ENCODE measurements at regions not wholly inside any gene's neighbourhood (a gene's known extent, or its start where the extent isn't known, plus 50 kb on each side); places are given as distances from the start of the nearest gene placed in this dataset.
"Not testable (repeated sequence)": the region's sequence is repeated elsewhere in the genome, so short reads cannot be mapped to it uniquely, and the experiment has no call there.

DNA sequence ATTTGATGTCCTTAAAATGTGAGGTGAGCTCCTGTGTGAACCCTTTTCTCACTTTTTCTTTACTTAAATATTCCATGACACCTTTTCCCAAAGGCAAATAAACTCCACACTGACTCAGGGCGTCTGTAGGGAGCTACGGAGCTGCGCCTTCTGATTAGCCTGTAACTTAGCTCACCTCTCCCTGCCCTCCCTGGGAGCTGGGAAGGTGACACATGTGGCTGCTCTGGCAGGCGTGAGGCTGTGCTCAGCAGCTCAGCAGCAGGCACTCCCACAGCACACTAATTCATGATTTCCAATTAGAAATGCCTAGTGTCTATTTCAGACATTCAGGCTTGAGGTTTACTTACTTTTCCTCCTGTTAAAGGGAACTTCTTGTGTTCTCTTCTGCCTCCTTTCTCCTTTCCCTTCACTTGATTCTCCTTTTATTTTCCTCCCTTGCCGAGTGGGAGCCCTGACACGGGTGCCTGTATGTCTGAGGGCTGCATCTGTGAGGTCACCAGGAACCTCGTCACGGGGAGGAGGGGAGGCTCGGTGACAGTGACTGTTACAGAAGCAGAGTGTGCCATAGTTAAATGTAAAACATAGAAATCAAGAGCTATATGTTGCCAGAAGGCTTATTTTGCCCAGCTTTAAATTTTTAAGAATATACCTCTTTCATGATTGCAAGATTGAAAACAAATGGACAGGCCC, 437.1 kb downstream of the DCDC2C start:
- no peak for DNase-seq

DNA sequence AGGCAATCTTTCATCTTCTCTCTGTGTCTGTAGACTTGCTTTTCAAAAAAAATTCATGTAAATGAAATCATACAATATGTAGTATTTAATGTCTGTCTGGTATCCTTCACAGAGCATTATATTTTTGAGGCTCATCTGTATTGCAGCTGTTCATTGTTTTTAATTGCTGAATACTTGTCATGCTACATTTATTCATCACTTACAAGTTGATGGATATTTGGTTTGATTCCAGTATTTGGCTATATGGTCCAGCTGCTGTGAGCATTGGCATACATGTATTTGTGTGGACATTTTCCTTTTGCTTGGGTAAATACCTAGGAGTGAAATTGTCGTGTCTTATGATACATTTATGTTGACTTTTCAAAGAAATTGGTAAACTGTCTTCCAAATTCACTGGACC, 441.4 kb downstream of the DCDC2C start:
- DNase-seq, result no peak

DNA sequence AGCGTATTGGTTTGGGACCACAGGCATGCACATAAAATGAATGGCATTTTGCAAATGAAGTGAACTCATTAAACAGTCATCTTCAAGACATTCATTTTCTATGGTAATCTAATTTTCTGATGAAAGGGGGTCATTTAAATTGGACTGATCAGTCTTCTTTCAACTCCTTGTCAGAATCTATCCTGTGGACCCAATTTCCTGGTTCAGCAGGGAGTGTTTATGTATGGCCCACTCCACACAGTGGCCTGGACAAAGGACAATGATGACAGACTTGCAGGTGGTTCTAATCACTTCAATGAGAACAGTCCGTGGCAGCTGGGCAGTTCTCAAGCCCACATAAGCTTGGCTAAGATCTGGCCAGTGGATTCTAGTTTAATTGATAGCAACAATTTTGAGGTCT, 448.1 kb downstream of the DCDC2C start:
- DNase-seq, result no peak

DNA sequence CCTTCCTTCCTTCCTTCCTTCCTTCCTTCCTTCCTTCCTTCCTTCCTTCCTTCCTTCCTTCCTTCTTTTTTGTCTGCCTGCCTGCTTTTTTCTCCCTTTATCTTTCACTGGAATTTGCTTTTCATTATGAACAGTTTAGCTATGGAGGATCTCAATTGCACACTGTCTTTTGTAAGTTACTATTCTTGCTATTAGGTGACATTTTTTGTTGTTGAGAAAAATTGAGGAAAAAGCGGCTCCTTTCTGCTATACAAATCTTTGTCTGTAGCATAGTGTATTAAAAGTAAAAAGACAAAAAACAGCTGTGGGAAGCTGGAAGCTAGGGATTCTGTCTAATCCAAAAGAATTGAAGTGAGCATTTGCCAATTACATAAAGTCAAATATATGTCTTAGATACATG, 448.7 kb downstream of the DCDC2C start:
- DNase-seq, result no peak

DNA sequence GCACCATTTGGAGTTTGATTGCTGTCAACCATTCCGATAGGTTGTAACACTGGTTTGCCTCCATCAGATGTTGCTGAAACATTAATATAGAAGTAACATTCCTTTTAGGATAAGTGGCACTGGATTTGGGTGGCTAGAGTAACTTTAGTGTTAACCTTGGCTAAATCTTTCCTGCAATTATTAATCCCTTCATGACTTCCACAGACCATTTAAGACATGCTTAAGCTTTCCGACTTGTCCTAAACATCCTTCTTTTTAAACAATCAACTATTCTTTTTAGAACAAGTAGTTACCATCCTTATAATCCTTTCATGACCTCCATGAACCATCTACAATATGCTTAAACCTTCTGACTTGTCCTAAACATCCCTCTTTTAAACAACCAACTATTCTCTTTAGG, 465.5 kb downstream of the DCDC2C start:
- no peak for DNase-seq

DNA sequence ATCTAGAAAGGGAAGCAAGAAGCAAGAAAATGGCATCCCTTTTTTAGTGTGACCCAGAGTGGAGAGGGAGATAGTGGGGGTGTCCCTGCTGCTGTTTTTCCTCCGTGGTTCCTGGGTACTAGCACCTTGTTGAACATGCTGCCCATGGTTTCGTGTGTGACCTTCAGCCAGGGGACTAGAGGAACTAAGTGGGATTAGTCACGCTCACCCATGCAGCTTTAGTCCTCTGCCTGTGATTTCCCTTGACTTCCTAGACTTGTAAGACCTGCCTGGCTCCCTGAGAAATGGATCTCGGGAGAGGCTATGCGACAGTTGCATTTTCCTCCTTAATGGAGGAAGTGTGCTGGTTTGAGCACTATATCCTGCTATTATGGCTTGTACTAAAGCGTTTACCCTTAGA, 471.4 kb downstream of the DCDC2C start:
- no peak for DNase-seq

DNA sequence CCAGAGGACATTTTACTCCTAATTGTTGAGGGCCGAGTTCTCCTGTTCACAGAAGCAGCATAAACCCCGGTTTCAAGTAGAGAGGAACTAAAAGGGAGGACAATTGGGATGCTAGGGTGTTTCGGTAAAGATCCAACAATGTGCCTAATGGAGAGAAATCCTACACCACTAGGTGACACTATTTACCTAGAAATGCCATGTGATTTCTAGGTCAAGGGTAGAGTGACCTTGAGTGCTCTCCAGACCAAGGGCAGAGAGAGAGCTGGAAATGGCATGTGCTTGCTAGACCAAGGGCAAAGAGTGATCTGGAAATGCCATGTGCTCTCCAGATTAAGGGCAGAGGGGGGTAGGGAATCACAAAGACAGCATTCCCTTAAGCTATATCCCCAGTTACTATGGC, 472.0 kb downstream of the DCDC2C start:
- DNase-seq, result no peak

DNA sequence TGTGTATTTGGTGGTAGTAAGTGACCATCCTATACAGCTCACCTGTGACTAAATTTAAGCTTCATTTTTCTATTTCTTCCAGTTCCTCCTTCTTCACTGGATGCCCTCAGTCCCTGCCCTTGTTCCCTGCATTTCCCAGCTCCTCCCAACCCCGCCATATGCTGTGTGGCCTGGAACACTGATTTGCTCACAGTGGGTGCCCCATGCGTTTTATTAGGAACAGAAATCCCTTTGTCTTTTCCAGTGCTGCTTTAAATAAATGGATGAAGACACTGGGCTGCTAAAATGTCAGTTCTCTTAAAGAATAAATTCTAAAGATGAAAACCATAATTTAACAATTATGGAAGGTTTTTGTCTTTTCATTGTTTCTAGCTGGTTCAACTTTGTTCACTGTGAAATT, 477.3 kb downstream of the DCDC2C start:
- DNase-seq, result no peak

DNA sequence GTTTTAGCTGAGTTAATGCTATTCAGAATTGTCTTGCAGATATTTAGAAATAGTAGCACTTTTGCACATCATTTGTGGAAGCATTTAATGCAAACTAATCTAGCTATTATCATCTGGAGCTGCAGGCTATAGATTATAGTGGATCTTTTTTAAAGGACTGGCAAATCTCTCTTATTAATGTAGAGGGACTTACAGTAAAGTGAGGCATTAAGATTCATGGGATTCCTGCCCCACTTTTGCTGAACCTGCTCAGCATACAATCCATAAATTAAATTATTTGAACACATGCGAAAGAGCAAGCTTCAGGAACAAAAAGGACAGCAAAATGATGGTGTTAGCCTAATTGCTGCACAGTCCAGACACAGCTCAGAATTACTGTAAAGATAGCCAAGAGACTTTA, 477.7 kb downstream of the DCDC2C start:
- no peak for DNase-seq

DNA sequence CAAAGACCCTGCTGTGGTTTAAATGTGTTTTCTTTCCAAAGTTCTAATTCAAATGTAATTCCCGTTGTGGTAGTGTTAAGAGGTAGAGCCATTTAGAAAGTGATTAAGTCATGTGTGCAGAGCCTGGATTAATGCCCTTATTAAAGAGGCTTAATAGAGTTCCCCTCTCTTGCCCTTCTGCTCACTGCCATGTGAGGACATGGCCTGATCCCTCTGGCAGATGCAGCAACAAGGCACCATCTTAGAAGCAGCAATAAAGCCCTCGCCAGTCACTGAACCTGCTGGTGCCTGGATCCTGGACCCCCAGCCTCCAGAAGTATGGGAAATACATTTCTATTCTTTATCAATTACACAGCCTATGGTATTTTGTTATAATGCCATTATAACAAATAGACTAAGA, 485.2 kb downstream of the DCDC2C start:
- DNase-seq, result no peak

DNA sequence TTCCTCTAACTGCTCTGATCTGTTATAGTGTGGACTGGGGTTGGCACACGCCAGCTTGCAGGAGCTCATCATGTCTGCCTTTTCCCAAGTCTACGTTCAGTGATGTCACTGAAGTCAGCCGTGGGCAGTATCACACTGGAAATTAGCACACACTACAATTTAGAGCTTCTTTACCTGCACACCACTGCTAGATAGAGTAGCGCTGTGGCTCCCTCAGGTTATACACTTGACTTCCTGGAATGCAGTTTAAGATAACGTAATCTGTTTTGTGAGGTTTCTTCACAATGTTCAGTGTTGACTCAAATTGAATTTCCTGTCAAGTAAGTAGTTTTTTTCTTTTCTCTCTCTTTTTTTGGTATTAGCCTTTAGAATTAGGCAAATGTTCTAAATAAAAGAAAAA, 487.2 kb downstream of the DCDC2C start:
- no peak for DNase-seq

DNA sequence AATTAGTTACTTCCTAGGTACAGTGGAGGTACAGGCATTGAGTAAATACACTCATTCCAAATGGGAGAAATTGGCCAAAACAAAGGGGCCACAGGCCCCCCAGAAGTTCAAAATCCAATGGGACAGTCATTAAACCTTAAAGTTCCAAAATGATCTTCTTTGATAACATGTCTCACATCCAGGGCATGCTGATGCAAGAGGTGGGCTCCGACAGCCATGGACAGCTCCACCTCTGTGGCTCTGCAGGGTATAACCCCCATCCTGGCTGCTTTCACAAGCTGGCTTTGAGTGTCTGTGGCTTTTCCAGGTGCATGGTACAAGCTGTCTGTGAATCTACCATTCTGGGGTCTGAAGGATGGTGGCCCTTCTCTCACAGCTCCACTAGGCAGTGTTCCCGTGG, 488.7 kb downstream of the DCDC2C start:
- DNase-seq, result no peak

DNA sequence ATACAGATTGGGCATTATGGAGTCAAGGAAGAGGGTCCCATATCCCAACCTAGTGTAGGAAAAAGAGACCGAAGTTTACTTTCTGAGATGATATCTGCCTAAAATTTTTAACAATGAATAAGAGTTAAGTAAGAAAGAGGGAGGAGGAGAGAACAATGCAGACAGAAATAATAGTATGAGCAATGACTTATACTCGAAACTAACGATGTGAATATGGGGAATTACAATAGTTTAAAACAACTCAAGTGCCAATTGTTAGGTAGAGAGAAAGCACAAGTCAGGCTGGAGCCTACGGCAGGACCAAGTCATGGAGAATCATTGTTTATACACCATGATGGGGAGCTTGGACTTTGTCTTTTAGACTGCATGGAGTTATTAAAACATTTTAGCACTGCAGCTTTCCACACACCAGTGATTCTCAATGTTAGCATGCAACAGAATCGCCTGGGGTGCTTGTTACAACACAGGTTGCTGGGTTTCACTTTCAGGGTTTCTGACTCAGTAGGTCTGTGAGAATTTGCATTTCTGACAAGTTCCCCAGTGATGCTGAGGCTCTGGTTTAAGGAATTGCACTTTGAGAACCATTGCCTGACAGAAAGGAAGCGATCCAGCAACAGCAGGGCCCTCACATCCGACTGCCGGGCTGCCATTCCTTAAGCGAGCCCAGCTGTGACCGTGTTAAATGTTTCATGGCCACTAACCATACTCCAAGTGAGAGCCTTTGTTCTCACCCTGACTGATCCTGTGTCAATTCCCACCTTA, 511.2 kb downstream of the DCDC2C start:
- DNase-seq, result no peak

DNA sequence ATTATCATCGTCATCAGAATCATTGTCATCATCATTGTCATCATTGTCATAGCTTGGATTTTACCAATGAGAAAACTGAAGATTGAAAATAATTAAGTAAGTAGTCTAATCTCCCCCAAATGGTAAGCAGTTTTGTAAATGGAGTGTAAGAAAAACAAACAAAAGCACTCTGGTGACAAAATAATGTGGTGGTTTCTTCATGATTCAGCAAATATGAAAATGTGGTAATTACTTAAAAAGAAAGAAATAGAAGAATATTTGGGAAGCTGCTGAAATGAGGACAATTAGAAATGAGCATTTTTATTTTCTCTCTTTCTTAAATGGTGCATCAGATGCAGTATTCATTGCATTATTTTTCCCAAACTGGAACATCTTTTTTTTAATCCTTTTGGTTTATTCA, 514.4 kb downstream of the DCDC2C start:
- DNase-seq, result no peak

DNA sequence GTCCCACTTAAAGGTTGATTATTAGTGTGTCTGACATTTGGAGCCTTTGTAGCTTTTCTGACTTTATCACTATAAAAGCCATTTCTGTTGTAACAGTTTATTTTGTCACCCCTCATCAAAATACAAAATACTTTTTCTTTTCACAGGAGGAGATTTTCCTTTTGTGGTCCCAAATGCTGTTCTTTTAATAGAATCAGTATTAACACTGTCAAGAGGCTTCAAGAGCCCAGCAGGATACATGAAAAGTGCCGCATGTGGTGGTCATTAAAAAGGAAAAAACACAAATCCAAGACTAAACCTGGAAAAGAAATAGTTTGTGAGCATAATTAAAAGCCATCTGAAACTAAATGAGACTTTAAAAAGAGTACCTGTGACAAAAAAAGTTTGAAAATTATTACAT, 515.7 kb downstream of the DCDC2C start:
- no peak for DNase-seq

DNA sequence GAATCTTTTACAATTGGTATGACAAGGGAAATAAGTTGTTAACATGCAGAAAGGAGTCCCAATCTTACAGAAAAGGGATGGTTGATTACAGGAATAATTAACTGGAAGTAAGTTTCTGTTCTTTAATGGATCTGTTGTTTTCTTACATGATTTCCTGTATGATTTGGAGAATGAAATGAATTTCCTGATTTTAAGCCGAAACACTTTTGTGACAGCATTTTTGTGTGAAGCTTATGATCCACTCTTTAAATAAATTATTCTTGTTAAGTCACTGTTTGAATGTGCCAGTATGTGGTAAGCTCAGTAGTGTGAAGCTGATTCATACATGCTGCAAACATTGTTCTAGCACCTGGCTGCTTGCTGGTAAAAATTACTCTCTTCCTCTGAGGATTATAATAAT, 516.2 kb downstream of the DCDC2C start:
- DNase-seq, result no peak

DNA sequence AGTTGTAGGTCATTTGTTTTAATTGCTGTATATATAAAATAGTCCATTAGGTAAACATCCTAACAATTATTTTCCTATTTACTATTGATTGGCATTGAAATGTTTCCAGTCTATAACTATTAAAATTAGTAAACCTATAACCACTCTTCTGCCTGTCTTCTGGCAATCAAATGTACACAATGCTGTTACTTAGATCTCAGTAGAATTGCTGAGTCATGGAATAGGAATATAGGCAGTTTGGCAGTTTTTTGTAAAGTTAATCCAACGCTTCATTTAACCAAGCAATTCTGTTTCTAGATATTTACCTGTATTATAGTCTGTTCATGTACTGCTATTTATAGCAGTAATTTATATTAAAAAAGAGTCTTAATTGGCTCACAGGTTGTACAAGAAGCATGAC, 518.1 kb downstream of the DCDC2C start:
- no peak for DNase-seq

DNA sequence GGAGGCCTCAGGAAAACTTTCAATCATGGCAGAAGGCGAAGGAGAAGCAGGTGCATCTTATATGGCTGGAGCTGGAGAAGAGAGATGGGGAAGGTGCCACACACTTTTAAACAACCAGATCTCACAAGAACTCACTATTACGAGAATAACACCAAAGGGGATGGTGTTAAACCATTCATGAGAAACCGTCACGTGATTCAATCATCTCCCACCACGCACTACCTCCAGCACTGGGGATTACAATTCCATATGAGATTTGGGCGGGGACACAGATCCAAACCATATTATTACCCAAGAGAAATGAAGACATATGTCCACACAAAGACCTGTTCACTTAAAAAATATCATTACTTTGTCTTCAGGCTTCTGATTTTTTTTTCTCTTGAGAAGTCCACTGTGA, 518.5 kb downstream of the DCDC2C start:
- DNase-seq, result no peak

DNA sequence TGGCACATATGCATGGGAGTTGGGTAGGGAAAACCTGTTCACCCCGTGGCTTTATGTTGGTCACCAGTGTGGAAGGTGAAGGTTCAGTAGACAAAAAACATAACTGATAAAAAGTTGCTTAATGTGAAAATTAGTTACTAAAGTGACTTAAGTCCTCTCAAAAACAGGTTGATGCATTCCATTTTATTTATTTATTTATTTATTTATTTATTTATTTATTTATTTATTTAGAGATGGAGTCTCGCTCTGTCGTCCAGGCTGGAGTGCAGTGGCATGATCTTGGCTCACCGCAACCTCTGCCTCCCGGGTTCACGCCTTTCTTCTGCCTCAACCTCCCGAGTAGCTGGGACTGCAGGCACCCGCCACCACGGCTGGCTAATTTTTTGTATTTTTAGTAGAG, 541.0 kb downstream of the DCDC2C start:
- DNase-seq, result not testable (repeated sequence)

DNA sequence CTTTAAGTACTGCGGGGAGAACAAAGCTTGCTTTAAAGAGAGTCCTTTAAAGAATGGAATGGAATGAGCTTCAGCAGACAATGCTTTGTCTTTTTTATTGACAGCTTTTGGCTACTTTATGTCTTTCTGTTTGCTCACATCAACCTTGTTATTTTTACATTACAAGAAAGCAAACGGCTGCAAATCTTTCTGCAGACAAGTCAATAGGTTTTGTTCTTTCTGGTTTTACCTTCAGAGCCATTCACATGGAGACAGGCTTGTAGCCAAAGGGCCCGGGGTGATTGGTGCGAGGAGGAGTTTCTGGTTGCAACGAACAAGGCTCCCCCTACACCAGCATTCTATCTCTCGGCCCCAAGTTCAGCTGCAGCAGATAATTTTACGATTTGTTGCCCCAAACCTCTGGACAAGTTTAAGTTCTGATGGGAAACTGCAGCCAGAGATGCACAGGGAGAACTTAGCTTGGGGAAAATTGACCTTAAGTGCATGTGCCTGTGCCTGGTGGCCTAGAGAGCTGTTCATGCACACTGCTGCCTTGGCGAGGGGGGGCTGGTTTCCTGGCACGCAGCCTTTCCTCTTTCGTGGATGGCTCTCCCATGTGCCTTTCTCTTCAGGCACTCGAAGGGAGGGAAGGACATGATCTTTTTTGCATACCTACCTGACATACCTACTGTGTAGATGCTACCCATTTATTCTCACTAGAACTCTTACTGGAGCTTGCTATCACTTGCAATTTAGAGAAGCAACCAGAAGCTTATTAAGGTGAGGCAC, 543.2 kb downstream of the DCDC2C start:
- DNase-seq, result no peak

DNA sequence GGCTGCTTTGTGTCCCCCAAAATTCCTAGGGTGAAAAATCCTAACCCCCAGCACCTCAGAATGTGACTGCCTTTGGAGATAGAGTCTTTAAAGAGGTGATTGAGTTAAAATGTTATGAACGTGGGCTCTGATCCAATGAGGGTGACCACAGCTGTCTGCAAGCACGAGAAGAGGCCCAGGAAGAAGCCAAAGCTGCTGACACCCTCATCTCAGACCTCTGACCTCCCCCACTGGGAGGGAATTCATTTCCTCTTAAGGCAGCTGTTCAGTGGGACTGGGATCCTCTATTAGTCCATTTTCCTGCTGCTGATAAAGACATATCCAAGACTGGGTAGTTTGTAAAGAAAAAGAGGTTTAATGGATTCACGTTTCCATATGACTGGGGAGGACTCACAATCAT, 544.4 kb downstream of the DCDC2C start:
- no peak for DNase-seq

DNA sequence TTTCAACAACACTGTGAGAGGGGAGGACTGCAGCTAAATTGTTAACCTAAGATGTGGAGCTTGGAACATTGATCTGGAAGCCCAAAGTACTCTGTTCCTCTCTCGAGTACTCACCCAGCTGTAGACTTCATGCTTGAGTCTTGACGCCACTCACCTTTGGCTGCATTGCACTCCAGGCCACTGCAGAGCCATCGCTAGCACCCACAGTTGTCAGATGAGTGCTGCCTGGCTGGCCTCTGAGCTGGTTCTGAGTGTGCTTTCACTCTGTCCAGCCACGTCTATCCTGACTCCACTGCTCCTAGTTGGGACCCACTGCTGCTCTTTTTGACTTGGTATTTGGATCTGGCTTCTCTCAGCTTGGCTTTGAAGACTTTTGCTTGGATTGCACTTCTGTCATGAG, 552.1 kb downstream of the DCDC2C start:
- no peak for DNase-seq

DNA sequence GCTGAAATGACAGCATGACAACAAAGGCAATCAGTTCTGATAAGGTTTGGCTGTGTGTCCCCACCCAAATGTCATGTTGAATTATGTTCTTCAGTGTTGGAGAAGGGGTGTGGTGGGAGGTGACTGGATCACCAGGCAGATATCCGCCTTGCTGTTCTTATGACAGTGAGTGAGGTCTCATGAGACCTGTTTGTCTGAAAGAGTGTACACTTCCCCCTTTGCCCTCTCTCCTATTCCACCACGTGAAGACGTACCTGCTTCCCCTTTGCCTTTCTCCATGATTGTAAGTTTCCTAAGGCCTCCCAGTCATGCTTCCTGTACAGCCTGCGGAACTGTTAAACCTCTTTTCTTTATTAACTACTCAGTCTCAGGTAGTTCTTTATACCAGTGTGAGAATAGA, 553.0 kb downstream of the DCDC2C start:
- no peak for DNase-seq

DNA sequence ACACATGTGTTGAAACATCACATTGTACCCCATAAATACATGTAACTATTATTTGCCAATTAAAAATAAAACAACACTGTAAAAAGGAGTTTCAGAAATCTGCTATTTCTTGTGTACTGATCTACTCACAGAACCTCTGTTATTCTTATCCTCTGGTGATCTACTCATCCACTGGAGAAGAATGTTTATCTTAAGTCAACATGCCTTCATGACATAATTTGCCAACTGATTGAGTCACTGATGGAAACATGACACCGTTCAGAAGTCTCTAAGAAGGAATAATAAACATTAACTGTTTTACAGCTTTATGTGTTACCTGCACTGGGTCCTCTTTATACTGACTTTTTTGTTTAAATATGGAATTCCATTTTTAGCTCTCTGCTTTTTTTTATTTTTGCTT, 555.2 kb downstream of the DCDC2C start:
- no peak for DNase-seq

All from right hindlimb (tissue), 1 donor.